GM12874 (cell line): ENCODE measurements at regions not wholly inside any gene's neighbourhood (a gene's known extent, or its start where the extent isn't known, plus 50 kb on each side); places are given as distances from the start of the nearest gene placed in this dataset.

Source experiments
- CTCF ChIP-seq: IDR thresholded peaks from 2 replicates; pipeline ENCODE4 v1.5.1; 2011; ENCODE audit warnings: low read depth, mild to moderate bottlenecking, control low read depth, low read length, moderate library complexity; ENCODE audit not compliant: insufficient read depth

GRCh38 chr13:111597191-111597611 is 276.8 kb downstream of the TEX29 start:
- no peak for TF ChIP-seq CTCF

GRCh38 chr13:111597618-111598017 is 277.2 kb downstream of the TEX29 start:
- TF ChIP-seq CTCF = no peak

DNA sequence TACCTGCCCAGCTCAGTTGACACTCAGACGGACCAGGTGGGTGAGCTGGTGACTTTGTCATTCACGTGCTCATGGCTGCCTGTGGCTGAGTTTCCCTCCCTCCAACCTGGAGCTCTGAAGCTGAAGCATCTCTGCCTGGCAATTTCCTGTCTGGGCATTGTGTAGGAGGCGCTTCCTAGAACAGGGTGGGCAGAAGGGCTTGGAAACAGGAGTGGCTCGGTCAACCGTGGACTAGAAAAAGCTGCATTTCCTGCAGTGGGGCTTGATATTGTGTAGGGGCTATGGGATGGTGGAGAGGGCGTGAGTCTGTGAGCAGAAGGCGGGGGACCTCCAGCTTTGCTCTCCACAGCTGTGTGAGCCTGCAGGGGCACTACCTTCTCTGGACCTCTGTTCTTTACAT is 278.3 kb downstream of the TEX29 start:
- TF ChIP-seq CTCF = no peak

DNA sequence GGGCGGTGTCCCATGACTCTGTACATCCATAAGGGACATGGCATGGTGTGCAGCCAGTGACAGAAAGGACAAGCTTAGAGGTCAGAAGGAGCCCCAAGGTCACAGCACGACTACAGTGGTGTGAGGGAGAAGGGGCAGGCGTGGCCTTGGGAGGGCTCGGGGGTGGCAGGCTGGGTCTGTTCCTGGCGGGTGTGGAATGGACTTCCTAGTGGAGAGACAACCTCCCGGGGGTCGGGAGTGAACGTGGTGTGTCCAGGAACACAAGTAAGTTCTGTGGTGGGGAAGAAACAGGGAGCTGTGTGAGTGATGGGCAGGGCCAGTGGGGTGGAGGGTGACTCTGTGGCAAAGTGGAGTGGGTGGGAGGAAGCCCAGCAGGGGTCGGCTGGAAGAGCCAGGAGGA is 279.3 kb downstream of the TEX29 start:
- TF ChIP-seq CTCF = no peak

DNA sequence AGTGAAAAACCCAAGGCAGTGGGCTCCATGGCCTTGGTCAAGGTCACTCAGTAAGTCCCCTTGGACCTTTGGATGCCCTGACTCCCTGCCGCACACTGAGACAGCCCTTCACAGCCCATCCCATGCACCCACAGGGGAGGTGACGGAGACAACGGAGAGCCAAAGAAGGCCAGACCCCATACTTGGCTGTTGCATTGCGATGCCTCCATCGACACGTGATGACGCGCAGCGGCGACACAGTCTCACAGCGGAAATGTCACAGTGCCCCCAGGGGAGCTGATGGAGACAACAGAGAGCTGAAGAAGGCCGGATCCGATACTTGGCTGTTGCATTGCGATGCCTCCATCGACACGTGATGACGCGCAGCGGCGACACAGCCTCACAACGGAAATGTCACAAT is 282.4 kb downstream of the TEX29 start:
- TF ChIP-seq CTCF = no peak

- TF ChIP-seq CTCF = no peak
These were observed 283.7 kb downstream of the TEX29 start for GRCh38 chr13:111604097-111604496.

GRCh38 chr13:111608556-111608955 is 288.1 kb downstream of the TEX29 start:
- no peak for TF ChIP-seq CTCF

DNA sequence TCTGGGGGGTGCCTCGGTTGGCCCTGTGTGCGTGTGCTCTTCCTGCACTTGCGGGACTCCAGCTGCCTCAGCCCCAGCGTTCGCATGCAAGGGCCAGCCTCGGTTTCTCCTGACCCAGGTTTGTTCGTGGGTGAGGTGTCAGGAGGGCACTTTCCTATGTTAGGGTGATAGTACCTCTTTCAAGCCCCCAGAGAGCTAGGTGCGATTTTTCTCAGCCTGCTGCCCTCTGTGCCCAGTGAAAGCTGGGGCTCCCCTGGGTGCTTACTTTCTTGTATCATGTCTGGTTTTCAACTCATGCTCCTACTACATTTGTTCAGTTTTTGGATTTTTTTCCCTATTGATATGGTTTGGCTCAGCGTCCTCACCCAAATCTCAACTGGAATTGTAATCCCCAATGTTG is 289.2 kb downstream of the TEX29 start:
- TF ChIP-seq CTCF = no peak
